A172 (cell line): ENCODE measurements at regions not wholly inside any gene's neighbourhood (a gene's known extent, or its start where the extent isn't known, plus 50 kb on each side); places are given as distances from the start of the nearest gene placed in this dataset.

Source experiments
- DNase-seq: peaks from one replicate; pipeline ENCODE4 v3.0.0-alpha.2; 2015; ENCODE audit warnings: low spot score

- no peak for DNase-seq
These were observed 561.3 kb upstream of the LCORL start for GRCh38 chr4:18582841-18583240.

DNA sequence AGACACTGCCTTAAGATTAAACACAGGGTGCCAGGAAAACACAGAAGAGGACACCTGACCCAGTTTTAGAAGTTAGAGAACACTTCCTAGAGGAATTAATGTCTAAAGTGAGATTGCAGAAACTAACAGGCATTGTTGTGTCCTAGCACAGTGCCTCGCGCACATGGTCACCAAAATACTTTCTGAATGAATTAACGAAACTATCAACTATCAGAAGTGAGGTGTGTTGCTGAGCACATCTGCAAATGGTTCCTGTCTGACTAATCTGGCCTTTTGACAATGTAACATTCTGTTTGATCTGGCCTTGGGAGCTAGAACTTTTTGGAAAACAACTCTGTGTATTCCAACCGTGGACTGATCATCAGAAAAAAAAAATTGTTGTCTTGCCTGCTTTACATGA is 556.8 kb upstream of the LCORL start:
- DNase-seq, result no peak

DNA sequence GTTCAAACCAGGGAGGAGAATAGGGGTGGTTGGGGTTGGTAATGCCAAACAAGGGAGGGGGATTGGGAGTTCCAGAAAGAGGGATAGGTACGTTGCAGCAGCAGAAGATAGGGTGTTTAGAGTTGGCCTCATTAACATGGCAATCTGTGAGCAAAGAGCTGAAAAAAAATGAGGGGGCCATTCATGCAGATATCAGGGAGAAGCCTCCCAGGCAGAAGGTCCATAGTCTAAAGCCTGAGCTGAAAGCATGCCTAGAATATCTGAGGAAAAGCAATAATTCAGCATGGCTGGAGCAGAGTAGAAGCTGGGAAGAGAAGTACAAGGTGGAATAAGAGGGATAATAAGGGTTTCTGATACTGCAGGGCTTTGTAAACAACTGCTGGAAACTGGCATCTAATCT is 550.9 kb upstream of the LCORL start:
- no peak for DNase-seq

- no peak for DNase-seq
These were observed 549.8 kb upstream of the LCORL start for GRCh38 chr4:18571301-18571761.

- DNase-seq, result no peak
These were observed 548.8 kb upstream of the LCORL start for GRCh38 chr4:18570370-18570769.

DNA sequence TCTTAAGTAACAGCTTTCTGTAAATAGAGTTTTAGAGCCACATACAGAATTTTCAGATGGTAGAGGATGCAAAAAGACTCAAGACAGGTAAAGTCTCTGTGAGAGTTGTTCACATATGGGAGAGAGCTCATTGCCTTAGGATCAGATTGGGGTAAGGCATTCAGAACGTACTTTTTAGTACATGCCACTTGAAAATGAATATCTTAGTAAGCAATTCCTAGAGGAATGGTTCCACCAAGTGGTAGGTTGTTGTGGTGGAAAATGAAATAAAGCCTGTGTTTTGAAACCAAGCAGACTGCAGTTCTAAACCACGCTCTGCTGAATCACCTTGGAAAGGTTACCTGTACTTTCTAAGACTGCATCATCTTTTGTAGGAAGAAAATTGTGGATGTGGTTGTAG is 547.0 kb upstream of the LCORL start:
- no peak for DNase-seq

- no peak for DNase-seq
These were observed 545.6 kb upstream of the LCORL start for GRCh38 chr4:18566970-18567799.

GRCh38 chr4:18559492-18559891 is 537.9 kb upstream of the LCORL start:
- DNase-seq, result no peak

DNA sequence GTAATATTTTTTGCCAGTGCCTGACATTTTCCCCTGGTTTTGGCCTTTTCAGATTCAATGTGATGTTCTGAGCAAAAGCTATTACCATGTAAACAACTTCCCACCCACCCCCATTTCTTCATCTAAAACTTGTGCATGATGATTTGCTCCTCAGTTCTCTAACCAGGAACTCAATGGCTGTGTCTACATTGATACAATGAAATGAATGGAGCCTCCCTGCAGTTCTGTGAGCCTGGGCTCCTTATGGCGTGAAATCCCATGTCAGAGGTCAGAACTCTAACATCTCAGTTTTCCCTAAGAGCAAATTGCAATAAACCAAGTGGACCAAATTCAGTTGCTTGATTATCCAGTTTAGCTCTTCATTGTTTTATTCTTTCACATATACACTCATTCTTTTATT is 534.8 kb upstream of the LCORL start:
- no peak for DNase-seq

GRCh38 chr4:18540349-18540748 is 518.8 kb upstream of the LCORL start:
- no peak for DNase-seq

- DNase-seq, result no peak
These were observed 516.6 kb upstream of the LCORL start for GRCh38 chr4:18538121-18538520.

- no peak for DNase-seq
These were observed 514.9 kb upstream of the LCORL start for GRCh38 chr4:18536428-18536827.

- DNase-seq, result no peak
These were observed 514.4 kb upstream of the LCORL start for GRCh38 chr4:18535948-18536347.

- no peak for DNase-seq
These were observed 511.8 kb upstream of the LCORL start for GRCh38 chr4:18533262-18533775.

DNA sequence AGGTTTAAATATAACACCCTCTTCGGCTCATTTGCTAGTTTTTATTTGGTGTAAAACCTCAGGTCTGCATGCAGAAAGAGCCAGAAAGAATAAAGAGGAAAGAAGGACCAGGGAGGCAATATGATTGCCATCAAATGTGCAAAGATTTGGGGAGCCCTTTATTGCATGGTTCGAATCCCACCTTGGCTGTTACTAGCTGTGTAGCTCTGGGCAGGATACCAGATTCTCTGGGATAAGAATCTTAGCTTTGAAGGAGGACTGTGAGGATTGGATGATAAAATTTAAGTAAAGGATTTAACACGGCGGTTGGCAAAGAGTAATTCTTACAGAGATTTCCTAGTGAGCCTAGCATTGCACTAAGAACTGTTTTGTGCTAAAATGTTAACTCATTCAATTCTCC is 510.2 kb upstream of the LCORL start:
- no peak for DNase-seq

DNA sequence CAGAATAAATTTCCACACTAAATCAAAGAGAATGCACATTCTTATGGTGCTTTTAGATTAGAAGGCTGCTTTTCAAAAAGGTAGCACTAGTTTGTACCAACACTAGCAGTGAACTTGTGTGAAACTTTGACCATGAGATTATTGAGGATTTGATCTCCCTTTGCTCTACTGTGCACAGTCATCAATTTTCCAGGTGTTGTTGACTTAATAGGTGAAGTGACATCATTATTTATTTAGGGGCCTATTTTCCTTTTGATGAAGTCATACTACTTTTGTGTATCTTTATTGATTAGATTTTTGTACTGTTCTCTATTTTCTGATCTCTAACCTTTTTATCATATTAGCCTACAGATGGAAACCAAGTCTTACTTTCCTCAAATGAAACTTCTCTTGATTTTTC is 507.9 kb upstream of the LCORL start:
- DNase-seq, result no peak

DNA sequence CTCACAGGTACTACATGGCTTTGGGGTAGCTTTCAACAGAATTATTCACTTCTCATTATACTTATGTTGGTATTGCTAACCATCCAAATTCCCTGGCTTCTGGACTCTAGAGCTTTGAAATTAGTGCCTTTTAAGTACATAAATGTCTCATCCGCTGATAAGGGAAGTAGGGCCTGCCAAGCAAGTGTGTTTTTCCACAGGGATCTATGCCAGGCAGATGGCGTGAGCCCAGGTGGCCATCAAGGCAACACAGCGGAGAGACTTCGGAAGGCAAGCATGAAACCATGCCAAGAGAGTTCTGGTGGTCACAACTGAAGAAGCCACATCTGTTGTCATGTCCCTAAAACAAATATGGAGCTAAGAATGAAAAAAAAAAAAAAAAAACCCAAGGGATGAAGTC is 503.1 kb upstream of the LCORL start:
- DNase-seq, result no peak

DNA sequence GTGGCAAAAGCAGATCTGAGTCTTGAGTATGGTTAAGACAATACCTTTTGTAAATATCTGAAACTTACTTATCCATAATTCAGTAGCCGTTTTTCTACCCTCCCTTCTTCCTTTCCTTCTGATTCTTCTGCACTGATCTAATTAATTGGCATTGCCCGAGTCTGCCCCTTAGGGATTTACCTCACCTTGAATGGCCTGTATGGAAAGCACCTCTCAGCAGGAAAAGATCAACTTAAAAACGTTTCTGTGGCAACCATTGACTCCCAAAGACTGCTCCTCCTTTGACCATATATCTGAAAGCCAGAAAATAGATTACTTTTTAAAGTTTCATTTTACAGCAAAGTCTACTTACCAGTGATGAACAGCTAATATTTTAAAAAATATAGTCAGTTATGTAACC is 496.5 kb upstream of the LCORL start:
- no peak for DNase-seq

- DNase-seq, result no peak
These were observed 492.3 kb upstream of the LCORL start for GRCh38 chr4:18513861-18514260.

DNA sequence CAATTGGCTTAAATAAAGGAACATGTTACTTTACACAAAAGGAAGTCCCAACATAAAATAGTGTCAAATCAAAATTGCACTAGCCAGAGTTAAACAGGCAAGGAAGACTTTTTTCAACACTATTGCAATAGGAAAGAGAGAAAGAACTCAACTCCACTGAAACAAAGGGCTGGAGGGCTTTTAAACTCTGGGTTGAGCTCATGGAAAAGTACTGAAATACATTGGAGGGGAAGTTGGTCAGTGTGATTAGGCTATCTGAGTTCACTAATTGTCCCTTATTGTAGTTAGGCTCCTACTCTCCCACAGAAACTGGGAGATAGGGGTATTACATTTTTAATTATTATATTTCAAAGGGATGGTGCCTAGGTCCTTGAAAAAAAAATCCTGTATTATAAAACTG is 491.2 kb upstream of the LCORL start:
- DNase-seq, result no peak

DNA sequence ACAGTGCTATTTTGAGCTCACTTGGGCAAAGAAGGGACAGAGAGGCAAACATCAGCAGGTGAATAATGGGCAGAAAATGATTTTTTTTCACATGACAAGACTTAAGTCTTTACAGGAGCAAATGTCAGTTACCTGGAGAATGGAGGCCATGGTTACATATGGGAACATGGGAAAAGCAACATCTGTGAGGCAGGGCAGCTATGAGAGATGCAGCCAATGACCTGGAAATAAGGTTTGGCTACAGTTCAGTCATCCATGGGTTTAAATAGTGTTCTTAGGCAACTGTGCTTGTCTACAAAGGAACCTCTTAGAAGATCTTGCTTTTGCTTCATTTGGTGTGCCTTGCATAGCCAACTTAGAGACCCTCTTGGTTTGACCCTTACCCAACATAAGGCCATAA is 490.2 kb upstream of the LCORL start:
- DNase-seq, result no peak

- no peak for DNase-seq
These were observed 487.2 kb upstream of the LCORL start for GRCh38 chr4:18508786-18509185.

GRCh38 chr4:18480928-18481327 is 459.4 kb upstream of the LCORL start:
- DNase-seq, result no peak

- no peak for DNase-seq
These were observed 458.8 kb upstream of the LCORL start for GRCh38 chr4:18480342-18480741.
